GM12878 (cell line): ENCODE measurements at regions not wholly inside any gene's neighbourhood (a gene's known extent, or its start where the extent isn't known, plus 50 kb on each side); places are given as distances from the start of the nearest gene placed in this dataset.

ENCODE experiments used
- ASH2L ChIP-seq: fragments of 300-600, 200-600 bp; sonication (generic); IDR thresholded peaks from 2 replicates; pipeline ENCODE4 v1.6.1; 2017; ENCODE audit warnings: low read depth, mild to moderate bottlenecking, borderline replicate concordance
- DPF2 ChIP-seq: fragments of 450-650 bp; IDR thresholded peaks from 2 replicates; pipeline ENCODE4 v1.6.1; 2017; ENCODE audit warnings: mild to moderate bottlenecking
- E2F8 ChIP-seq: fragments of 450-650 bp; IDR thresholded peaks from 2 replicates; pipeline ENCODE4 v1.6.1; 2018; ENCODE audit warnings: mild to moderate bottlenecking, low read depth, moderate library complexity; ENCODE audit not compliant: partially characterized antibody
- EZH2 ChIP-seq: IDR thresholded peaks from 2 replicates; pipeline ENCODE4 v1.6.1; 2012; ENCODE audit warnings: low read depth, mild to moderate bottlenecking, control low read depth, inconsistent platforms, low read length, borderline replicate concordance; ENCODE audit not compliant: control insufficient read depth
- PAX5 ChIP-seq: IDR thresholded peaks from 2 replicates; pipeline ENCODE4 v1.6.1; 2011; ENCODE audit warnings: low read depth, low read length, borderline replicate concordance
- POLR2A ChIP-seq: IDR thresholded peaks from 2 replicates; pipeline ENCODE4 v1.6.1; 2011; ENCODE audit warnings: low read depth, mild to moderate bottlenecking, low read length
- SMC3 ChIP-seq: IDR thresholded peaks from 2 replicates; pipeline ENCODE4 v1.6.1; 2011; ENCODE audit warnings: low read length, improper control_type of control experiment, borderline replicate concordance
- WRNIP1 ChIP-seq: IDR thresholded peaks from 2 replicates; pipeline ENCODE4 v1.6.1; 2011; ENCODE audit warnings: low read depth, low read length, improper control_type of control experiment, borderline replicate concordance
- ZNF24 ChIP-seq: fragments of 450-650 bp; IDR thresholded peaks from 2 replicates; pipeline ENCODE4 v1.6.1; 2017; ENCODE audit warnings: antibody characterized with exemption, mild to moderate bottlenecking
- TF ChIP-seq, protein P1 (sequence below): IDR thresholded peaks from 2 replicates; pipeline ENCODE4 v1.6.1; 2012; ENCODE audit warnings: improper control_type of control experiment, low read depth, low read length; ENCODE audit not compliant: insufficient replicate concordance

DNA sequence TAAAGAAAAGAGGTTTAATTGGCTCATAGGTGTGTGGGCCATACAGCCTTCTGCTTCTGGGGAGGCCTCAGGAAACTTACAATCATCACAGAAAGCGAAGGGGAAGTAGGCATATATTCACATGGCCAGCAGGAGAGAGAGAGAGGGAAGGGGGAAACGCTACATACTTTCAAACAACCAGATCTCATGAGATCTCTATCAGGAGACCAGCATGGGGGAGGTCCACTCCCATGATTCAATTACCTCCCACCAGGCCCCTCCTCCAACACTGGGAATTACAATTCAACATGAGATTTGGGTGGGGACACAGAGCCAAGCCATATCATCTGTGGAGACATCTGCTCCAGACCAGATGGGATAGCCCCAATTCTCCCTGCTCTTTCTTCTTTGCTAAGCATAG lies 866.0 kb downstream of the BRD1 start (continued):
- TF ChIP-seq, protein P1, sequence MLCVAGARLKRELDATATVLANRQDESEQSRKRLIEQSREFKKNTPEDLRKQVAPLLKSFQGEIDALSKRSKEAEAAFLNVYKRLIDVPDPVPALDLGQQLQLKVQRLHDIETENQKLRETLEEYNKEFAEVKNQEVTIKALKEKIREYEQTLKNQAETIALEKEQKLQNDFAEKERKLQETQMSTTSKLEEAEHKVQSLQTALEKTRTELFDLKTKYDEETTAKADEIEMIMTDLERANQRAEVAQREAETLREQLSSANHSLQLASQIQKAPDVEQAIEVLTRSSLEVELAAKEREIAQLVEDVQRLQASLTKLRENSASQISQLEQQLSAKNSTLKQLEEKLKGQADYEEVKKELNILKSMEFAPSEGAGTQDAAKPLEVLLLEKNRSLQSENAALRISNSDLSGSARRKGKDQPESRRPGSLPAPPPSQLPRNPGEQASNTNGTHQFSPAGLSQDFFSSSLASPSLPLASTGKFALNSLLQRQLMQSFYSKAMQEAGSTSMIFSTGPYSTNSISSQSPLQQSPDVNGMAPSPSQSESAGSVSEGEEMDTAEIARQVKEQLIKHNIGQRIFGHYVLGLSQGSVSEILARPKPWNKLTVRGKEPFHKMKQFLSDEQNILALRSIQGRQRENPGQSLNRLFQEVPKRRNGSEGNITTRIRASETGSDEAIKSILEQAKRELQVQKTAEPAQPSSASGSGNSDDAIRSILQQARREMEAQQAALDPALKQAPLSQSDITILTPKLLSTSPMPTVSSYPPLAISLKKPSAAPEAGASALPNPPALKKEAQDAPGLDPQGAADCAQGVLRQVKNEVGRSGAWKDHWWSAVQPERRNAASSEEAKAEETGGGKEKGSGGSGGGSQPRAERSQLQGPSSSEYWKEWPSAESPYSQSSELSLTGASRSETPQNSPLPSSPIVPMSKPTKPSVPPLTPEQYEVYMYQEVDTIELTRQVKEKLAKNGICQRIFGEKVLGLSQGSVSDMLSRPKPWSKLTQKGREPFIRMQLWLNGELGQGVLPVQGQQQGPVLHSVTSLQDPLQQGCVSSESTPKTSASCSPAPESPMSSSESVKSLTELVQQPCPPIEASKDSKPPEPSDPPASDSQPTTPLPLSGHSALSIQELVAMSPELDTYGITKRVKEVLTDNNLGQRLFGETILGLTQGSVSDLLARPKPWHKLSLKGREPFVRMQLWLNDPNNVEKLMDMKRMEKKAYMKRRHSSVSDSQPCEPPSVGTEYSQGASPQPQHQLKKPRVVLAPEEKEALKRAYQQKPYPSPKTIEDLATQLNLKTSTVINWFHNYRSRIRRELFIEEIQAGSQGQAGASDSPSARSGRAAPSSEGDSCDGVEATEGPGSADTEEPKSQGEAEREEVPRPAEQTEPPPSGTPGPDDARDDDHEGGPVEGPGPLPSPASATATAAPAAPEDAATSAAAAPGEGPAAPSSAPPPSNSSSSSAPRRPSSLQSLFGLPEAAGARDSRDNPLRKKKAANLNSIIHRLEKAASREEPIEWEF, result no peak
- no peak for TF ChIP-seq POLR2A
- no peak for TF ChIP-seq PAX5
- no peak for TF ChIP-seq EZH2
- TF ChIP-seq DPF2, result no peak
- no peak for TF ChIP-seq ZNF24
- TF ChIP-seq ASH2L, result no peak
- no peak for TF ChIP-seq SMC3
- TF ChIP-seq WRNIP1, result no peak
- no peak for TF ChIP-seq E2F8
